ENCODE measurements at regions not wholly inside any gene's neighbourhood (a gene's known extent, or its start where the extent isn't known, plus 50 kb on each side); places are given as distances from the start of the nearest gene placed in this dataset.
A peak's percentile ranks its signal among the peaks of the same experiment; 100 is the strongest.

- Histone ChIP-seq H3K9me3 (no peaks in the 10 kb centered on the region), H3K4me3 (no peak overlapping the region), H3K36me3 (no peaks in the 10 kb centered on the region), H3K27ac (peak overlapping the region in 3 of 4 donors; percentile 16 to 49 (median 41)), H3K27me3 (no peaks in the 10 kb centered on the region), H3K4me1 (no peaks in the 10 kb centered on the region)
- intact Hi-C loops (cut with DNase I; ENCODE audit: low total_unique reads) (no loop called here), in situ Hi-C loops (cut with MboI; ENCODE audit: low sequenced_read_pairs in 4 of 4) (no loop called here)
- TF ChIP-seq POLR2A (IDR thresholded peaks at IDR 0.05) (no peak), CTCF (IDR thresholded peaks at IDR 0.05 in 4 of 5, conservative IDR thresholded peaks at IDR 0.05 in 1 of 5) (no peak)
- ATAC-seq (no peak), DNase-seq (no peak)
These were observed 295.5 kb downstream of the RMST start for GRCh38 chr12:97758194-97758501.

- no peak overlapping the region for H3K4me3 ChIP-seq
- ATAC-seq (no peak), DNase-seq (no peak)
- no peaks in the 10 kb centered on the region for H3K27me3 ChIP-seq
- no peak overlapping the region for H3K27ac ChIP-seq
- H3K36me3 ChIP-seq = no peaks in the 10 kb centered on the region
- in situ Hi-C loops (cut with MboI; ENCODE audit: low sequenced_read_pairs in 4 of 4) (no loop called here), intact Hi-C loops (cut with DNase I; ENCODE audit: low total_unique reads) (no loop called here)
- no peaks in the 10 kb centered on the region for H3K4me1 ChIP-seq
- H3K9me3 ChIP-seq = no peaks in the 10 kb centered on the region
- TF ChIP-seq POLR2A (IDR thresholded peaks at IDR 0.05) (no peak), CTCF (IDR thresholded peaks at IDR 0.05 in 4 of 5, conservative IDR thresholded peaks at IDR 0.05 in 1 of 5) (no peak)
These were observed 296.0 kb downstream of the RMST start for GRCh38 chr12:97758586-97758985.

GRCh38 chr12:97760601-97761000 is 298.0 kb downstream of the RMST start:
- no peak for ATAC-seq
- no peaks in the 10 kb centered on the region for H3K36me3 ChIP-seq
- H3K27me3 ChIP-seq = no peaks in the 10 kb centered on the region
- in situ Hi-C loops (cut with MboI; ENCODE audit: low sequenced_read_pairs in 4 of 4) (no loop called here), intact Hi-C loops (cut with DNase I; ENCODE audit: low total_unique reads) (no loop called here)
- H3K27ac ChIP-seq = no peak overlapping the region
- no peak overlapping the region for H3K4me3 ChIP-seq
- no peak for DNase-seq
- no peaks in the 10 kb centered on the region for H3K9me3 ChIP-seq
- TF ChIP-seq POLR2A (IDR thresholded peaks at IDR 0.05) = no peak
- no peak for TF ChIP-seq CTCF (IDR thresholded peaks at IDR 0.05 in 4 of 5, conservative IDR thresholded peaks at IDR 0.05 in 1 of 5)
- no peaks in the 10 kb centered on the region for H3K4me1 ChIP-seq

- intact Hi-C loops (cut with DNase I; ENCODE audit: low total_unique reads) = no loop called here
These were observed 300.5 kb downstream of the RMST start for GRCh38 chr12:97763113-97763512.

More at GRCh38 chr12:97763113-97763512, 300.5 kb downstream of the RMST start:
- no peak overlapping the region for H3K27ac ChIP-seq
- in situ Hi-C loops (cut with MboI; ENCODE audit: low sequenced_read_pairs in 4 of 4) = no loop called here
- H3K36me3 ChIP-seq = no peaks in the 10 kb centered on the region
- H3K9me3 ChIP-seq = no peaks in the 10 kb centered on the region
- H3K4me3 ChIP-seq = no peak overlapping the region
- no peak for ATAC-seq
- no peaks in the 10 kb centered on the region for H3K27me3 ChIP-seq
- TF ChIP-seq CTCF (IDR thresholded peaks at IDR 0.05 in 4 of 5, conservative IDR thresholded peaks at IDR 0.05 in 1 of 5) (no peak), POLR2A (IDR thresholded peaks at IDR 0.05) (no peak)
- no peaks in the 10 kb centered on the region for H3K4me1 ChIP-seq
- no peak for DNase-seq
